ENCODE measurements at regions not wholly inside any gene's neighbourhood (a gene's known extent, or its start where the extent isn't known, plus 50 kb on each side); places are given as distances from the start of the nearest gene placed in this dataset.
"Not testable (repeated sequence)": the region's sequence is repeated elsewhere in the genome, so short reads cannot be mapped to it uniquely, and the experiment has no call there.

DNA sequence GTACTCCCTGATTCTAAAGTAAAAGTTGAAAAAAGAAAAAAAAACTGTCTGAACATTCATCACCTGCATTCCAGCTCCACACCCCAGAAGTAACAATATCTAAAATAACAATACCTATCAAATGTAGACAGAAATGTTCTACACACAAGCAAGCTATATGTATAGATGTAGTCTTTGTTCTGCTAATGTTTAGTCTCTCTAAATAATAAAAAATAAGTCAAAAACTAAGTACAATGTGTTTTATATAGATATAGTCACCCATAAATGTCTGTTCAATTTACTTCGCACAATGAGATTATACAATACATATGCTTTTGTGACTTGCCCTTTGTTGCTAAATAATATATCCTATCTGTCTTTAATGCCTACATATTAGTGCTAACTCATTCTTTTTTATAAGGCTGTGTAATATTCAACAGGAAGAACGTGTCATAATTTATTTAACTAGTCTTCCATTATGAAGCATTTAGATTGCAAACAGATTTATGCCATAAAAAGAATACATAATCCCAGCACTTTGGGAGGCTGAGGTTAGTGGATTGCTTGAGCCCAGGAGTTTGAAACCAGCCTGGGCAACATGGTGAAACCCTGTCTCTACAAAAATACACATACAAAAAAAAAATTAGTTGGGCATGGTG lies 216.2 kb upstream of the ZNF217 start:
- Histone ChIP-seq H3K4me1 (ENCODE audit: control insufficient read depth in 2 of 2, insufficient read depth in 2 of 2, low read length in 2 of 2) (peaks cover 2 to 9% of the 10 kb centered on the region in 2 donors), H3K27ac (ENCODE audit: low read depth in 2 of 2, low read length in 2 of 2) (no peak overlapping the region), H3K36me3 (ENCODE audit: control insufficient read depth in 2 of 2, insufficient read depth in 2 of 2, low read length in 2 of 2) (no peaks in the 10 kb centered on the region), H3K4me3 (ENCODE audit: low read length in 2 of 2) (no peak overlapping the region), H3K9me3 (ENCODE audit: control insufficient read depth in 2 of 2, low read length in 2 of 2) (no peaks in the 10 kb centered on the region), H3K27me3 (ENCODE audit: control insufficient read depth in 2 of 2, insufficient read depth in 2 of 2, low read length in 2 of 2) (no peaks in the 10 kb centered on the region), H3K9ac (ENCODE audit: low read depth in 1 of 2, low read length in 2 of 2) (no peak overlapping the region)

GRCh38 chr20:53809217-53809616 lies 215.6 kb upstream of the ZNF217 start:
- Histone ChIP-seq H3K9ac (ENCODE audit: low read depth in 1 of 2, low read length in 2 of 2) (no peak overlapping the region), H3K4me1 (ENCODE audit: control insufficient read depth in 2 of 2, insufficient read depth in 2 of 2, low read length in 2 of 2) (peaks cover 2 to 9% of the 10 kb centered on the region in 2 donors), H3K27me3 (ENCODE audit: control insufficient read depth in 2 of 2, insufficient read depth in 2 of 2, low read length in 2 of 2) (no peaks in the 10 kb centered on the region), H3K4me3 (ENCODE audit: low read length in 2 of 2) (no peak overlapping the region), H3K27ac (ENCODE audit: low read depth in 2 of 2, low read length in 2 of 2) (no peak overlapping the region), H3K9me3 (ENCODE audit: control insufficient read depth in 2 of 2, low read length in 2 of 2) (no peaks in the 10 kb centered on the region), H3K36me3 (ENCODE audit: control insufficient read depth in 2 of 2, insufficient read depth in 2 of 2, low read length in 2 of 2) (no peaks in the 10 kb centered on the region)

DNA sequence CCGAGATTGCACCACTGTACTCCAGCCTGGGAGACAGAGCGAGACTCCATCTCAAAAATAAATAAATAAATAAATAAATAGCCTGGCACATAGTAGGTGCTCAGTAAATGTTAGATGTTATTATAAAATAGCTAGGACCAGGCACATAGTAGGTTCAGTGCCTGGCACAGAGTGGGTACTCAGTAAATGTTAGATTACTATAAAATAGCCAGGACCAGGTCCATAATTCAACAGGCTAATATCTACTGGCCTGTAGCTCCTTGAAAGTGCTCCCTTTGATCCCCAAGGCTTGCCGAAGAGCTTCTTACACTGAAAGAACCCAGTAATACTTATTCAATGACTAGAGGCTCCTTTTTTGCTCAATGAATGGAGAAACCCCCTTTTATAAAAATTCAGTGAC lies 215.1 kb upstream of the ZNF217 start:
- Histone ChIP-seq H3K9ac (ENCODE audit: low read depth in 1 of 2, low read length in 2 of 2) (no peak overlapping the region), H3K9me3 (ENCODE audit: control insufficient read depth in 2 of 2, low read length in 2 of 2) (no peaks in the 10 kb centered on the region), H3K4me3 (ENCODE audit: low read length in 2 of 2) (no peak overlapping the region), H3K27me3 (ENCODE audit: control insufficient read depth in 2 of 2, insufficient read depth in 2 of 2, low read length in 2 of 2) (no peaks in the 10 kb centered on the region), H3K4me1 (ENCODE audit: control insufficient read depth in 2 of 2, insufficient read depth in 2 of 2, low read length in 2 of 2) (peaks cover 2 to 10% of the 10 kb centered on the region in 2 donors), H3K36me3 (ENCODE audit: control insufficient read depth in 2 of 2, insufficient read depth in 2 of 2, low read length in 2 of 2) (no peaks in the 10 kb centered on the region), H3K27ac (ENCODE audit: low read depth in 2 of 2, low read length in 2 of 2) (no peak overlapping the region)

GRCh38 chr20:53808302-53808701 lies 214.7 kb upstream of the ZNF217 start:
- H3K9ac ChIP-seq (ENCODE audit: low read depth in 1 of 2, low read length in 2 of 2); H3K36me3 ChIP-seq (ENCODE audit: control insufficient read depth in 2 of 2, insufficient read depth in 2 of 2, low read length in 2 of 2); H3K4me3 ChIP-seq (ENCODE audit: low read length in 2 of 2); H3K27me3 ChIP-seq (ENCODE audit: control insufficient read depth in 2 of 2, insufficient read depth in 2 of 2, low read length in 2 of 2); H3K9me3 ChIP-seq (ENCODE audit: control insufficient read depth in 2 of 2, low read length in 2 of 2); H3K27ac ChIP-seq (ENCODE audit: low read depth in 2 of 2, low read length in 2 of 2): not testable (repeated sequence)
- peaks cover 2 to 12% of the 10 kb centered on the region in 2 donors for H3K4me1 ChIP-seq (ENCODE audit: control insufficient read depth in 2 of 2, insufficient read depth in 2 of 2, low read length in 2 of 2)

- Histone ChIP-seq H3K9me3 (ENCODE audit: control insufficient read depth in 2 of 2, low read length in 2 of 2) (no peaks in the 10 kb centered on the region), H3K36me3 (ENCODE audit: control insufficient read depth in 2 of 2, insufficient read depth in 2 of 2, low read length in 2 of 2) (no peaks in the 10 kb centered on the region), H3K27ac (ENCODE audit: low read depth in 2 of 2, low read length in 2 of 2) (no peak overlapping the region), H3K27me3 (ENCODE audit: control insufficient read depth in 2 of 2, insufficient read depth in 2 of 2, low read length in 2 of 2) (no peaks in the 10 kb centered on the region), H3K4me3 (ENCODE audit: low read length in 2 of 2) (no peak overlapping the region), H3K4me1 (ENCODE audit: control insufficient read depth in 2 of 2, insufficient read depth in 2 of 2, low read length in 2 of 2) (peaks cover 2 to 13% of the 10 kb centered on the region in 2 donors), H3K9ac (ENCODE audit: low read depth in 1 of 2, low read length in 2 of 2) (no peak overlapping the region)
Observed at GRCh38 chr20:53806683-53807401, 213.2 kb upstream of the ZNF217 start.

DNA sequence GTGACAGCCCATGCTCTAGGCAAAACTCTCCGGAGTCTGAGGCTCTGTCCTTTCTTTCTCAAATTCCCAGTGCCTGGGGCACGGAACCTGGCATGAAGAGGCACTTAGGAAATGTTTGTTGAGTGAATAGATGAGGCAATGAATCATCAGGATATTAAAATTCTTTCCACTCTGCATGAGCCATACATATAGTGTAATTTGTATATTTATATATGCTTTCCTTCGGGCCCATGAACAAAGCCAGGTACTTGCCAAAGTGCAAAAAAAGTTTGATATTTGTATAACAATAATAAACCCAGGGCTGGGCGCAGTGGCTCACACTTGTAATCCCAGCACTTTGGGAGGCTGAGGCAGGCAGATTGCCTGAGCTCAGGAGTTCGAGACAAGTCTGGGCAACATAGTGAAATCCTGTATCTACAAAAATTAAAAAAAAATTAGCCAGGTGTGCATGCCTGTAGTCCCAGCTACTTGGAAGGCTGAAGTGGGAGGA lies 212.3 kb upstream of the ZNF217 start:
- H3K27ac ChIP-seq (ENCODE audit: low read depth in 2 of 2, low read length in 2 of 2), result peak overlapping the region; percentile 11 to 35
- H3K4me1 ChIP-seq (ENCODE audit: control insufficient read depth in 2 of 2, insufficient read depth in 2 of 2, low read length in 2 of 2), result peaks cover 10 to 22% of the 10 kb centered on the region in 2 donors
- no peak overlapping the region for H3K9ac ChIP-seq (ENCODE audit: low read depth in 1 of 2, low read length in 2 of 2)

GRCh38 chr20:53804920-53805894 lies 211.6 kb upstream of the ZNF217 start:
- H3K9ac ChIP-seq (ENCODE audit: low read depth in 1 of 2, low read length in 2 of 2), result no peak overlapping the region
- H3K9me3 ChIP-seq (ENCODE audit: control insufficient read depth in 2 of 2, low read length in 2 of 2), result no peaks in the 10 kb centered on the region
- peak overlapping the region in 1 of 2 donors; percentile 35 for H3K27ac ChIP-seq (ENCODE audit: low read depth in 2 of 2, low read length in 2 of 2)
- no peaks in the 10 kb centered on the region for H3K36me3 ChIP-seq (ENCODE audit: control insufficient read depth in 2 of 2, insufficient read depth in 2 of 2, low read length in 2 of 2)
- H3K4me3 ChIP-seq (ENCODE audit: low read length in 2 of 2), result no peak overlapping the region
- H3K4me1 ChIP-seq (ENCODE audit: control insufficient read depth in 2 of 2, insufficient read depth in 2 of 2, low read length in 2 of 2), result peaks cover 13 to 28% of the 10 kb centered on the region in 2 donors
- H3K27me3 ChIP-seq (ENCODE audit: control insufficient read depth in 2 of 2, insufficient read depth in 2 of 2, low read length in 2 of 2), result no peaks in the 10 kb centered on the region

More for the DNA sequence above, 212.3 kb upstream of the ZNF217 start:
- no peaks in the 10 kb centered on the region for H3K36me3 ChIP-seq (ENCODE audit: control insufficient read depth in 2 of 2, insufficient read depth in 2 of 2, low read length in 2 of 2)
- no peaks in the 10 kb centered on the region for H3K27me3 ChIP-seq (ENCODE audit: control insufficient read depth in 2 of 2, insufficient read depth in 2 of 2, low read length in 2 of 2)
- H3K4me3 ChIP-seq (ENCODE audit: low read length in 2 of 2), result no peak overlapping the region
- no peaks in the 10 kb centered on the region for H3K9me3 ChIP-seq (ENCODE audit: control insufficient read depth in 2 of 2, low read length in 2 of 2)

- not testable (repeated sequence) for H3K27me3 ChIP-seq (ENCODE audit: control insufficient read depth in 2 of 2, insufficient read depth in 2 of 2, low read length in 2 of 2); H3K4me3 ChIP-seq (ENCODE audit: low read length in 2 of 2); H3K36me3 ChIP-seq (ENCODE audit: control insufficient read depth in 2 of 2, insufficient read depth in 2 of 2, low read length in 2 of 2); H3K9ac ChIP-seq (ENCODE audit: low read depth in 1 of 2, low read length in 2 of 2); H3K27ac ChIP-seq (ENCODE audit: low read depth in 2 of 2, low read length in 2 of 2); H3K9me3 ChIP-seq (ENCODE audit: control insufficient read depth in 2 of 2, low read length in 2 of 2)
- H3K4me1 ChIP-seq (ENCODE audit: control insufficient read depth in 2 of 2, insufficient read depth in 2 of 2, low read length in 2 of 2), result peaks cover 20 to 33% of the 10 kb centered on the region in 2 donors
Observed at GRCh38 chr20:53804308-53804707, 210.7 kb upstream of the ZNF217 start.

DNA sequence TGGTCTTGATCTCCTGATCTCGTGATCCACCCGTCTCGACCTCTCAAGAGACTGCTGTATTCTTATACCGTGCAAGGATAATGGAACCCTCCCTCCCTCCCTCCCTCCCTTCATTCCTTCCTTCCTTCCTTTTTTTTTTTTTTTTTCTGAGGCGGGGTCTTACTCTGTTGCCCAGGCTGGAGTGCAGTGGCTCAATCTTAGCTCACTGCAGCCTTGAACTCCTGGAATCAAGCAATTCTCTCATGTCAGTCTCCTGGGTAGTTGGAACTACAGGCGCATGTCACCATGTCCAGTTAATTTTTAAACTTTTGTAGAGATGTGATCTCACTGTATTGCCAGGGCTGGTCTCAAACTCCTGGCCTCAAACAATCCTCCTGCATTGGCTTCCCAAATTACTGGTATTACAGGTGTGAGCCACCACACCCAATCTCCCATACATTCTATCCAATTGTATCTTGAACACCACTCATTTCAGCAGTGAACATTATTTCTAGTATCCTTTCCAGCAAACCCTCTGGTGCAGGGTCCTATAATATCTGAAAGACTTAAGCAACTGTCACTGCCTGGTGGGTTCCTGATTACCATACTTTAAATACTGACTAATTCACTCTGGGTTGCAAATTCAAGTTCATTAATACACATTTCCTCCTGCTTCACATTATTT lies 210.0 kb upstream of the ZNF217 start:
- Histone ChIP-seq H3K9ac (ENCODE audit: low read depth in 1 of 2, low read length in 2 of 2) (no peak overlapping the region), H3K4me1 (ENCODE audit: control insufficient read depth in 2 of 2, insufficient read depth in 2 of 2, low read length in 2 of 2) (peaks cover 22 to 34% of the 10 kb centered on the region in 2 donors), H3K36me3 (ENCODE audit: control insufficient read depth in 2 of 2, insufficient read depth in 2 of 2, low read length in 2 of 2) (no peaks in the 10 kb centered on the region), H3K9me3 (ENCODE audit: control insufficient read depth in 2 of 2, low read length in 2 of 2) (no peaks in the 10 kb centered on the region), H3K27ac (ENCODE audit: low read depth in 2 of 2, low read length in 2 of 2) (no peak overlapping the region), H3K27me3 (ENCODE audit: control insufficient read depth in 2 of 2, insufficient read depth in 2 of 2, low read length in 2 of 2) (no peaks in the 10 kb centered on the region), H3K4me3 (ENCODE audit: low read length in 2 of 2) (no peak overlapping the region)
